Activated effector memory CD4-positive, alpha-beta T cell treated with anti-CD3 and anti-CD28 coated beads, Interleukin-2, amount 50 U/mL, for 16 hours (primary cell): ENCODE measurements at regions not wholly inside any gene's neighbourhood (a gene's known extent, or its start where the extent isn't known, plus 50 kb on each side); places are given as distances from the start of the nearest gene placed in this dataset.

Source experiments
- DNase-seq: peaks from one replicate; pipeline ENCODE4 v3.0.0-alpha.2; 2020

DNA sequence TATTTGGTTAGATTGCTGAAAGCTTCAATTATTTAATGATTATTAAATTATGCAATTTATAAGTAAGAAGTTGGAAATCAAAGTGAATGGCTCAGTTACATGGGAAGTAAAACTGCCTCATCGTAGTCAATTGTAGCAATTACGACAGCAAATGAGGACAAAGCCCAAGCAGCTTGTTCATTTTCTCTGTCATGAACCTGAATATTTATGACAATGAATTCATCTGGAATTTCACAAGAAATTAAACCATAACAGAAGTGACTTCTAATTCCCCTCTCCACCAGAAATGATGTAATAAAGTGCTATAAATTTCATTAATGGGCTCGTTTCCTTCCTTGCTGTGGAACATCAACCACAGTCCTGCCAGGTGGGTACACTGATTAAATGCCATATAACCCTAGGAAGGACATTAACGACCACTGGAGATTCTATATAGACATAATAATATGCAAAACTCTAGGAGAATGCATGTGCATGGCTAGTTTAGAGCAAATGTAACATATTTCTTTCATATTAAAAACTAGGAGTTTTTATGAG, 273.8 kb upstream of the DCBLD2 start:
- no peak for DNase-seq

GRCh38 chr3:99172736-99173657, 271.5 kb upstream of the DCBLD2 start:
- peak; percentile 61 for DNase-seq

DNA sequence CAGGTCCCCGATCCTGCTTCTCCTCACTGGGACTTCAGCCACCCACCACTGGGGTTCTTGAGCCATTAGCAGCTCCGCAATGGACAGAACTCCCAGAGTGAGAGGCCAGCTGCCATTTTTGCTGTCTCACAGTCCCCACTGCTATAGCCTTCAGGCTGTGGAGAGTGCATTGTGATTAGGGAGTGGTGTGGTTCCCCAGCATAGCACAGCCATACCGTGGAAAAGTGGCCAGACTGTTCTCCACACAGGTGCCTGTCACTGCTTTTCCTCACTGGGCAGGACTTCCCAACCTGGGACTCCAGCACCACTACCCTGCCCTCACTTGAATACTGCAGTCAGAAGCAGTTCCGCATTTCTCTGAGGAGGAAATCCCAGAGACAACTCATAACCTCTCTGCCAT, 270.3 kb upstream of the DCBLD2 start:
- no peak for DNase-seq

GRCh38 chr3:99170867-99171517, 269.5 kb upstream of the DCBLD2 start:
- DNase-seq, result no peak

DNA sequence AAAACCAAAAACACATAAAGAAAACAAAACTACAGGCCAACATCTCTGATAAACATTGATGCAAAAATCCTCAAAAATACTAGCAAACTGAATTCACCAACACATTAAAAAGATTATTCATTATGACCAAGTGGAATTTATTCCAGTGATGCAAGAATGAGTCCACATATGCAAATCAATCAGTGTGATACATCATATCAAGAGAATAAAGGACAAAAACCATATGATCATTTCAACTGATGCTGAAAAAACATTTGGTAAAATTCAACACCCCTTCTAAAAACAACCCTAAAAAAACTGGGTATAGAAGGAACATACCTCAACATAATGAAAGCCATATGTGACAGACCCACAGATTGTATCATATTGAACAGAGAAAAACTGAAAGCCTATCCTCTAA, 265.6 kb upstream of the DCBLD2 start:
- DNase-seq, result no peak

DNA sequence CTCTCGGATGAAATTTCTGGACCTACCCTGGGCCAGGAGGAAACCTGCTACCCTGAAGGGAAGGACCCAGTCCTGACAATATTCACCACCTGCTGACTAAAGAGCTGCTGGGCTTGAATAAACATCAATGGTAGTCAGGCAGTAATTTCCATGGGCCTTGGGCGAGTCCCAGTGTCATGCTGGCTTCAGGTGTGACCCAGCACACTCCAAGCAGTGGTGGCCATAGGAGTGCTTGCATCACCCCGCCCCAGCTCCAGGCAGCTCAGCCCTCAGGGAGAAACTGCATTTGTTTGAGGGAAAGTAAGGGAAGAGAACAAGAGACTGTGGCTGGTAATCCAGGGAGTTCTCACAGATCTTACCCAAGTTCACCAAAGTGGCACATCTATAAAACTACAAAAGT, 261.8 kb upstream of the DCBLD2 start:
- DNase-seq, result no peak

- no peak for DNase-seq
These were observed 257.8 kb upstream of the DCBLD2 start for GRCh38 chr3:99159220-99159762.

GRCh38 chr3:99145031-99145430, 243.5 kb upstream of the DCBLD2 start:
- no peak for DNase-seq

DNA sequence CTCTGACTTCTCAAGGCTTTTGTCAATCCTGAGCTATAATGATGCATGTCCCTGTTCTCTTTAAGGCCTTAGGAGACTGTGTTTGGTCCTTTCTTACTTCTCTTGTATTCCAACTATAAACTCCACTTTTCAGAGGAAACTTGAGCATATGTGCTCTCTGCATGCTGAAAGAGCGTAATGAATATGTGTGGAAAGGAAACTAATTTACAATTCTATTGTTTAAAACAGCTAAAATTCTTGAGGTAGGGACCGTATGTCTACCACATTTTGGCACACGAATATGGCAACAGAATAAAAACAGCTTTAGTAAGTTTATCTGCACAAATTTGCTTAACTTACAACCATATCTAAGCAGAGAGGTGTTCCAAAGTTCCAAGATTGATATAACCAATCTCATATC, 242.0 kb upstream of the DCBLD2 start:
- no peak for DNase-seq

DNA sequence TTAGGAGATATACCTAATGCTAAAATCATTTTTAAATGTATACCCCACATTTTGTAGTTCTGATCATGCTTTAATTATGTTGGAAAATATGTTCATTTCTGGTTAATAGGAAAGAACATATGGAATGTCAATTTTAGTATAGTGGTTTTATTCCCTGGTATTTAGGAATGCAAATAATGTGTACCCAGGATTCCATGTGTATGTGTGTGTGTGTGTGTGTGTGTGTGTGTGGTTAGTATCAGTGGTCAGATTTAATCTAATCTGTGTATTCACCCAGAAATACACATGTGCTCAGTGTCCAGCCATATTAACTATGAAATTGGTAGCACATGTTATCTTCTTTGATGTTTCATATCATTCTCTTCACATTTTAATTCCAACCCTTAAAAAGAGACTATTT, 233.5 kb upstream of the DCBLD2 start:
- no peak for DNase-seq

DNA sequence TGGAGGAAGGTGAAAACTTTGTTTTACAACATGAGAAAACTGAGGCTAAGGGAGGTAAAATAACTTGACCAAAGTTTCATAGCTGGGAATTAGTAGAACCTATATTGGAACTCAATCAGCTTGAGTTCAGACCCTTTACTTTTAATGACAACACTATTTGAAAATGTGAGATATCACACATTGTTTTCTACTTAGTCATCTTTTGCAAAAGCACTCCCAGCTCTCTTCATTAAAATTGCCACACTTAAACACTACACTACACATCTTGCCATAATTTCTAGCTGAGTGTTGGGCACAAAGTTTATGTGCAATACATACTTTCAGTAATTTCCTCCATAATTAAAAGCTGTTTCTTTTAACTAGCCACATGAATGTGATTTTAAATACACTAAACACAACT, 230.4 kb upstream of the DCBLD2 start:
- no peak for DNase-seq

DNA sequence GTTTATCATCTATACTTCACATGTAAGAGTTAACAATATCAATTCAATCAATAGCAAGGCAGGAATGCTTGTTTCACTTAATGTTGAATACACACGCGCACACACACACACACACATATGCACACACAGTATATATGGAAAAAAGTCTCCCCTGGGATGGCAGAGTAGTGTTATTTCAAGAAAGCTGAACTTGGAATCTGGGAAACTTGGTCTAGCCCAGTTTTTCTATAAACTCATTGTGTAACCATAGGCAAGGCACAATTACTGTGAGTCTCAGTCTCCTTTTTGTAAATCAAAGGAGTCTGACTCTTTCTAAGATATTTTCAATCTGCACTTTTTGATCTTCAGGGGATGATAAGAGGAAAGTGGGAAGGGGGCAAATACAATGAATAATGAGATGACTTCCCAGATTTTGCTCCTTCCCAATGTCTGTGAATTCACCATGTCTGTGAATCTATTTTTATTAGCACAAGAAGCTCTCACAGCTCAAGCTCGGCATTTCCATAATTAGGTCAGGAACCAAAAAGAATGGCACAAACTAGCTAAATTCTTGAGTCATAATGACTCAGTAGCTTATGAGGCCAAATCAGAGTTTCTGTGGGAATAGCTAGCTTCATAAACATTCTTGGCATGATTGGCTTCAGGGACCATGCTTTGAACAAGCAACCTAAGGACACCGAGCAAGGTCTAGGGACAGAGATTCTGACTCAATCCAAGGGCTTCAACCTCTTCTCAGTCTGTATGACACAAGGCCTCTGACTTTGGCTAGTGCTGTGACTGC, 227.4 kb upstream of the DCBLD2 start:
- no peak for DNase-seq

- no peak for DNase-seq
These were observed 226.7 kb upstream of the DCBLD2 start for GRCh38 chr3:99128235-99128634.

DNA sequence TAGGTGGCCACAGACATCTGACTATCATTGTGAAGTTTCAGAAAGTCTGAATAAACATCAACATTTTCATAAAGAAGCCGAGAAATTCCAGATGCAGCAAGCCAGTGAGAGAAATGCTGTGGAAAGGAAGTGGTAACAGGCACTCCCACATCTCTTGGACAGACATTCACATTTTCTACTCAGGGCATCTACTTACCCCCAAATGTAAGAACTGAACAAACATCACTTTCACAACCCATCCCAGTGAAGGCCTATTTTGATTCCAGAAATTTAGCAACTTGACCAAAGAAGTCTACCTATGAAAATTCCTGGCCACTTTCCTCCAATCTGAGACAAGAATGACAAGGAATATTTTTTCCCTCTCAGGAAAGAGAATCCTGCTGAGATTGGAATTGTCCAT, 224.8 kb upstream of the DCBLD2 start:
- no peak for DNase-seq

- DNase-seq, result no peak
These were observed 217.9 kb upstream of the DCBLD2 start for GRCh38 chr3:99119385-99119784.

DNA sequence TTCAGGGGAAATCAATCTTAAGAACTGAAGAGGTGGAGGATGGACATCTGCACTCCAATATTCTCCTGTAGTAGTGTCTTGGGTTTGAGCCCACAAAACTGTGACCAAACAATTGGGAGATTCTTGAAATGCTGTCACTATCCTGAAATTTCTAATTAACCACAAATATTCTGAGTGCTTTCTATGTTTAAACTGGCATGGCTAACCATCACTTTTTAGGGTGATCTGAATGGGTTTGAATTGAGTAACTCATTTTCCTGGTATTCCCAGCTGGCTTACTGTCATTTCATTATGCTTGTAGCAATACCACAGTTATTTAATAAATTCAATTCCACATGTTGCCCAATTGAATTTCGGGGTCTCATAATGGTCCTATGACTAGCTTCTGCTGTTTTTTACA, 216.9 kb upstream of the DCBLD2 start:
- DNase-seq, result no peak

- no peak for DNase-seq
These were observed 213.2 kb upstream of the DCBLD2 start for GRCh38 chr3:99114565-99115291.

DNA sequence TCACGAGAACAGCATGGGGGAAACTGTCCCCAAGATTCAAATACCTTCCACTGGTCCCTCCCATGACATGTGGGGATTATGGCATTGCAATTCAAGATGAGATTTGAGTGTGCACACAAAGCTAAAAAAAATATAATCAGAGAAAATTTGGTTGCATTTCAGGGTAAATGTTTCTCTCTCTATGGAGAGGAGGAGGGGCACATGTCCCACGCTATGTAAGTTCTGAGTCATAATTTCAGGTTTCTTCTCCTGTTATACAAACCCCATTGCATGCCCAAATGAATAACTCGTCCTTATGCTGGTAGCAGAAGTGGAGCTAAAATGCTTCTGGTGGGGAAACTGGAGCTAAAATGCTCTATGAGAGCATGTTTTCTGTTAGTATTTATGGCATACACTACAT, 209.7 kb upstream of the DCBLD2 start:
- DNase-seq, result no peak

- DNase-seq, result no peak
These were observed 208.9 kb upstream of the DCBLD2 start for GRCh38 chr3:99110401-99110800.

DNA sequence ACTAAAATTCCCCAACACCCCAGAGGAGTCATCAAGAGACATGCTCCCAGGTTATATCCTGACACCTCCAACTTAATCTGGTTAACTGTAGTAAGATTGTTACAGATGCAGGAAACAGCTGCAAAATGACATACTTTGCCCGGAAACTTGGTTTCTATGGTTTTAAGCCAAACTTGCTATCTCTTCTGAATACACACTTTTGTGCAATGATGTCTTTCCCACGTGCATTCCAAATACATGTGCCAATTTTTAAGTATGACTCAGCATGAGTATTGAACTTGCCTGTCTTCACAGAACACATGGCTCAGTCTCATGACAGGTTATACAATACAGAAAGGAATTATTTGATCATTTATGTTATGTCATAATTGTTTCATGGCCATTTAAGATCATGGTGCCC, 207.0 kb upstream of the DCBLD2 start:
- no peak for DNase-seq

- no peak for DNase-seq
These were observed 193.1 kb upstream of the DCBLD2 start for GRCh38 chr3:99094606-99095005.

GRCh38 chr3:99087277-99087676, 185.8 kb upstream of the DCBLD2 start:
- DNase-seq, result no peak
